Right atrium auricular region (tissue), 2 donors: ENCODE measurements at regions not wholly inside any gene's neighbourhood (a gene's known extent, or its start where the extent isn't known, plus 50 kb on each side); places are given as distances from the start of the nearest gene placed in this dataset.

Source experiments
- DNase-seq: peaks from one replicate; pipeline ENCODE4 v3.0.0-alpha.2; 2019; ENCODE audit warnings: low spot score
- H3K27ac ChIP-seq, 2 donors: fragments of 200-600 bp; sonication (generic); 1 replicate in 1 of 2; 2 replicates in 1 of 2; pipeline ENCODE4 v1.5.1; 2016 to 2019
- H3K27me3 ChIP-seq, 2 donors: fragments of 200-600 bp; sonication (generic); one replicate each; pipeline versions ENCODE4 v1.5.1 to v1.6.0; 2017 to 2019
- H3K36me3 ChIP-seq: fragments of 200-600 bp; sonication (generic); one replicate; pipeline ENCODE4 v1.5.1; 2016
- H3K4me1 ChIP-seq, 2 donors: fragments of 200-600 bp; sonication (generic); one replicate each; pipeline versions ENCODE4 v1.5.1 to v1.6.0; 2017 to 2019
- H3K4me3 ChIP-seq, 2 donors: fragments of 200-600 bp; sonication (generic); 1 replicate in 1 of 2; 2 replicates in 1 of 2; pipeline ENCODE4 v1.5.1; 2017 to 2019; ENCODE audit warnings: mild to moderate bottlenecking in 1 of 2, moderate library complexity in 1 of 2
- H3K9me3 ChIP-seq, 2 donors: fragments of 200-600 bp; sonication (generic); one replicate each; pipeline ENCODE4 v1.5.1; 2019
- CTCF ChIP-seq, 2 donors: fragments of 200-600 bp; sonication (generic); IDR thresholded peaks; one replicate each; pipeline ENCODE4 v1.5.1; 2019; ENCODE audit warnings: antibody characterized with exemption in 2 of 2

GRCh38 chr16:31709181-31709580 lies 164.4 kb upstream of the ZNF267 start:
- peaks cover 30% of the 10 kb centered on the region for H3K36me3 ChIP-seq
- no peak overlapping the region for H3K27ac ChIP-seq
- TF ChIP-seq CTCF (IDR thresholded peaks at IDR 0.05) = no peak
- H3K9me3 ChIP-seq = no peaks in the 10 kb centered on the region
- H3K4me1 ChIP-seq = peaks cover 0 to 4% of the 10 kb centered on the region in 2 donors
- H3K27me3 ChIP-seq = no peaks in the 10 kb centered on the region
- no peak for DNase-seq
- H3K4me3 ChIP-seq = no peak overlapping the region

- H3K9me3 ChIP-seq = no peaks in the 10 kb centered on the region
- H3K4me1 ChIP-seq = peaks cover 0 to 14% of the 10 kb centered on the region in 2 donors
- H3K36me3 ChIP-seq = peaks cover 21% of the 10 kb centered on the region
These were observed 163.5 kb upstream of the ZNF267 start for GRCh38 chr16:31710134-31710533.

GRCh38 chr16:31710880-31711279 lies 162.7 kb upstream of the ZNF267 start:
- H3K36me3 ChIP-seq = peaks cover 14% of the 10 kb centered on the region
- no peak overlapping the region for H3K27ac ChIP-seq
- no peak overlapping the region for H3K4me3 ChIP-seq
- no peak for DNase-seq
- H3K27me3 ChIP-seq = no peaks in the 10 kb centered on the region
- peaks cover 0 to 21% of the 10 kb centered on the region in 2 donors for H3K4me1 ChIP-seq
- no peak for TF ChIP-seq CTCF (IDR thresholded peaks at IDR 0.05)
- H3K9me3 ChIP-seq = no peaks in the 10 kb centered on the region

More at GRCh38 chr16:31710134-31710533, 163.5 kb upstream of the ZNF267 start:
- TF ChIP-seq CTCF (IDR thresholded peaks at IDR 0.05) = no peak
- Histone ChIP-seq H3K27ac (no peak overlapping the region), H3K27me3 (no peaks in the 10 kb centered on the region), H3K4me3 (no peak overlapping the region)
- DNase-seq = no peak

- DNase-seq = no peak
- Histone ChIP-seq H3K4me1 (peaks cover 0 to 25% of the 10 kb centered on the region in 2 donors), H3K27me3 (no peaks in the 10 kb centered on the region), H3K9me3 (no peaks in the 10 kb centered on the region), H3K36me3 (peaks cover 9% of the 10 kb centered on the region), H3K4me3 (no peak overlapping the region), H3K27ac (no peak overlapping the region)
- TF ChIP-seq CTCF (IDR thresholded peaks at IDR 0.05) = no peak
These were observed 162.2 kb upstream of the ZNF267 start for GRCh38 chr16:31711344-31711845.

- H3K27ac ChIP-seq = no peak overlapping the region
- DNase-seq = no peak
- peaks cover 2% of the 10 kb centered on the region for H3K36me3 ChIP-seq
- peaks cover 0 to 25% of the 10 kb centered on the region in 2 donors for H3K4me1 ChIP-seq
- TF ChIP-seq CTCF (IDR thresholded peaks at IDR 0.05) = no peak
- no peaks in the 10 kb centered on the region for H3K27me3 ChIP-seq
- H3K9me3 ChIP-seq = no peaks in the 10 kb centered on the region
- no peak overlapping the region for H3K4me3 ChIP-seq
These were observed 161.5 kb upstream of the ZNF267 start for GRCh38 chr16:31712064-31712540.
